AG04450 (cell line): ENCODE measurements at regions not wholly inside any gene's neighbourhood (a gene's known extent, or its start where the extent isn't known, plus 50 kb on each side); places are given as distances from the start of the nearest gene placed in this dataset.

ENCODE experiments used
- CTCF ChIA-PET: fragments of 300-600, 350-600 bp; formaldehyde crosslinking; extraction: SDS; loops from one replicate; lab custom pipeline; 2022; ENCODE audit warnings: antibody characterized with exemption, inconsistent platforms; lab: Charles Lee
- POLR2A ChIA-PET: fragments of 350-600 bp; formaldehyde crosslinking; extraction: SDS; loops from one replicate; lab custom pipeline; 2021; ENCODE audit warnings: antibody characterized with exemption, inconsistent platforms; lab: Yijun Ruan, JAX
- DNase-seq: peaks from one replicate; pipeline ENCODE4 v3.0.0-alpha.2; 2011; ENCODE audit warnings: low read depth, low spot score
- H3K27ac ChIP-seq: one replicate; pipeline ENCODE4 v1.5.1; 2012; ENCODE audit warnings: low read depth, low read length, control low read depth
- H3K27me3 ChIP-seq: one replicate; pipeline ENCODE4 v1.6.0; 2012; ENCODE audit warnings: low read length; ENCODE audit not compliant: control insufficient read depth, insufficient read depth
- H3K4me3 ChIP-seq: 2 replicates; pipeline ENCODE4 v1.5.1; 2011; ENCODE audit warnings: mild to moderate bottlenecking, low read depth, low read length, control low read depth
- H3K9me3 ChIP-seq: 2 replicates; pipeline ENCODE4 v1.5.1; 2012; ENCODE audit warnings: low read length; ENCODE audit not compliant: control insufficient read depth, insufficient read depth
- TF ChIP-seq, protein P1 (sequence below): IDR thresholded peaks from 2 replicates; pipeline ENCODE4 v1.5.1; 2011; ENCODE audit warnings: low read depth, low read length, control low read depth, inconsistent platforms

DNA sequence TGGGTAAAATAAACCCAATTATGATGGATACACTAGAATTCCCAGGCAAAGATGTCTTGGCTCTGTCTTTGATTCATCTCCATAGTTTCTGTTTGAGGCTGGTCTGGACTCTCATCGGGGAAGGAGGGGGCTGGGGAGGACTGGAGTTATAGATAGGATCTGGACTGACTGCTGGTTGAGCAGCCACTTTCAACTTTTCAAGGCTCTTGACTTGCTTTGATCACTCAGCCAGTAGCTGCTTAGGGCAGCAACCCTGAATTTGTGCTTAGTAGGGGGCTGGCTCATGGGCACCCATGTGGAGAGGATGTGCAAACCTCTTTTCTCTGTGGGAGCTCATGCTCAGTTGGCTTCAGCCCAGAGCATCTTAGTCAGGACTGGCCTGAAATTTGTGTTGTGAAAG, 114.0 kb upstream of the NEDD9 start:
- TF ChIP-seq, protein P1, sequence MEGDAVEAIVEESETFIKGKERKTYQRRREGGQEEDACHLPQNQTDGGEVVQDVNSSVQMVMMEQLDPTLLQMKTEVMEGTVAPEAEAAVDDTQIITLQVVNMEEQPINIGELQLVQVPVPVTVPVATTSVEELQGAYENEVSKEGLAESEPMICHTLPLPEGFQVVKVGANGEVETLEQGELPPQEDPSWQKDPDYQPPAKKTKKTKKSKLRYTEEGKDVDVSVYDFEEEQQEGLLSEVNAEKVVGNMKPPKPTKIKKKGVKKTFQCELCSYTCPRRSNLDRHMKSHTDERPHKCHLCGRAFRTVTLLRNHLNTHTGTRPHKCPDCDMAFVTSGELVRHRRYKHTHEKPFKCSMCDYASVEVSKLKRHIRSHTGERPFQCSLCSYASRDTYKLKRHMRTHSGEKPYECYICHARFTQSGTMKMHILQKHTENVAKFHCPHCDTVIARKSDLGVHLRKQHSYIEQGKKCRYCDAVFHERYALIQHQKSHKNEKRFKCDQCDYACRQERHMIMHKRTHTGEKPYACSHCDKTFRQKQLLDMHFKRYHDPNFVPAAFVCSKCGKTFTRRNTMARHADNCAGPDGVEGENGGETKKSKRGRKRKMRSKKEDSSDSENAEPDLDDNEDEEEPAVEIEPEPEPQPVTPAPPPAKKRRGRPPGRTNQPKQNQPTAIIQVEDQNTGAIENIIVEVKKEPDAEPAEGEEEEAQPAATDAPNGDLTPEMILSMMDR, result no peak

DNA sequence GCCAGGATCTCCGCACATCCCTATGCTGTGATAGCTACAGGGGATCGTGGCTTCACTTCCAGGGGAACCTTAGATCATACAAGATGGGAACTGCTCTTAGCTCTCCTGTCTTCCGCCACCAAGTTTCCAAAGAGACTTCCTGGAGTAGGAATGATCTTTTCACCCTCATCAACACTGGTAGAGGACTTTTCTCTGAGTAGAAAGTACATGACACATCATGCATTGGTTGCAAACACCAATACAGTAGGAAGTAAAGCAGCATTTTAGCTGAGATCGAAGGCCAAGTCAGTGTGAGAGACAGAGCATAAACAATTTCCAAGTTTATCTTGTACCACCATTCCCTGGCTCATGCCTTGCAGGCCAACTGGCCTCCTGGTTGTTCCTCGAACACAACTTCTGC, 113.1 kb upstream of the NEDD9 start:
- TF ChIP-seq, protein P1, result no peak
- Histone ChIP-seq H3K9me3 (no peaks in the 10 kb centered on the region), H3K27ac (no peak overlapping the region), H3K4me3 (no peak overlapping the region), H3K27me3 (peaks cover 6% of the 10 kb centered on the region)
- no peak for DNase-seq
- ChIA-PET CTCF (no interaction called here), POLR2A (no interaction called here)

More for the DNA sequence above, 114.0 kb upstream of the NEDD9 start:
- no peak overlapping the region for H3K27ac ChIP-seq
- CTCF ChIA-PET, result no interaction called here
- no peaks in the 10 kb centered on the region for H3K9me3 ChIP-seq
- no peak for DNase-seq
- H3K27me3 ChIP-seq, result peaks cover 4% of the 10 kb centered on the region
- no peak overlapping the region for H3K4me3 ChIP-seq
- POLR2A ChIA-PET, result no interaction called here

DNA sequence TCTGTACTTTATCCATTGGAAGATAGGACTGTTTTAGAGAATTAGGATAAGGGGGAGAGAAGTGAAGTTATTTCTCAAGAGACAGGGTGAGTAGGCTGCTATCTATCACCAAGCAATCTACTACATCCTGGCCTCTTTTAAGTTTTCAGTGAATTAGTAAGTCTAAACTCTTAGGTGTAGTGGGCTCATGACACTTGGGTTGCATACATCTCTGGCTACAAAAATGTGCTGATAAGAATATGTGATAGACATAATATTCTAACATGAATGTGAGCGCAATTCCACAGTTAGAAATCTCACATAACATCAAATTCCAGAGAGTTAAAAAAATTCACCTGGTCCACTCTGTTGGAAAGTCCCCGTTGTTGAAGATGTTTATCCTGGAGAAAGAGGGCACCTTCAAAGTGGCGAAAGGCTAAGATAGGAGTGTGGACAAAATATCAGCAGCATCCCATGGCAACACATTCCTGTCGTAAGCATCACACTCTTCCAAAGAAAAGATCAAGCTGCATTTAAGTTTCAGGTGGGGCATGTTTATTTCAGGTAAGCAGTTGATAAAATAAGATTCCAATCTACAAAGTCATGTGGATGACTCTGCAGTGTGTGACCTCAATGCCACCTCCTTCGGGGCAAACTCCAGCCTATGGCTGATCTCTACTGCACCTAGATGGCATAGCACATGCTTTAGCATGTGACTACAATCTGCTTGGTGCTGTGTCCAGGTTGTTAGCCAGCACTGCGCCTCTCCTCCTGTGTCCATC, 111.7 kb upstream of the NEDD9 start:
- POLR2A ChIA-PET, result no interaction called here
- Histone ChIP-seq H3K4me3 (no peak overlapping the region), H3K27me3 (peaks cover 6% of the 10 kb centered on the region), H3K27ac (no peak overlapping the region), H3K9me3 (no peaks in the 10 kb centered on the region)
- no peak for DNase-seq
- TF ChIP-seq, protein P1, result no peak
- CTCF ChIA-PET, result no interaction called here

DNA sequence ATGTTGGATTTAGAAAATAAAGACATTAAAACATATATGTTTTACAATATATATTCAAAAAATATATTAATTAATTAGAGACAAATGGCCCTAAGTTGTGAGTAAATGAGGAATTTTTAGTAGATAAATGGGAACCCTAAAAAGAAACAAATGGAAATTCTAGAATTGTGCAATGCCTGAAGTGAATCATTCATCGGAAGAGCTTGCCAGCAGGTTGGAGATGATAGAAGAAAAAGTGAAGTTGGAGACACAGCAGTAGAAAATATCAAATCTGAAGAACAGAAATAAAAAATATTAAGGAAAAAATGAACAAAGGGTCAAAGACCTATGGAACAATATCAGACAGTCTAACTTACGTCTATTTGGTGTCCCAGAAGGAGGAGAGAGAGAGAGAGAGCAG, 109.4 kb upstream of the NEDD9 start:
- no peak for DNase-seq
- no peak overlapping the region for H3K27ac ChIP-seq
- ChIA-PET CTCF (no interaction called here), POLR2A (no interaction called here)
- TF ChIP-seq, protein P1, result no peak
- no peaks in the 10 kb centered on the region for H3K9me3 ChIP-seq
- peaks cover 5% of the 10 kb centered on the region for H3K27me3 ChIP-seq
- H3K4me3 ChIP-seq, result no peak overlapping the region

DNA sequence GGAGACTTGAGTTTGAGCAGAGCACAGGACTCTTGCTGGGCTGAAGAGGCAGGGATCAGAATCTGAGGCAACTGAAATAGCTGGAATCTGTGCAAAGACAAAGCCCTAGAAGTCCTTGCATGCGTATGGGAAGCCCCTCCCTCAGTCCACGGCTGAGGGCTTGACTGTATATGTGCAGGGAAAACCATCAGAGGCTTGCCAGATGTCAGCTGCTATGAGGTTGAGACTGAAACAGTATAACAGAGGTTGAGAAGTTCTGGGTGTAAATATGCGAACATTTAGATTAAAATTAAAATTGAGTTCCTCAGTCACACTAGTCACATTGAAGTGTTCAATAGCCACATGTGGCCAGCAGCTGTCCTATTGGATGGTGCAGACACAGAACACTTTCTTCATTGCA, 108.8 kb upstream of the NEDD9 start:
- TF ChIP-seq, protein P1, result no peak
- H3K4me3 ChIP-seq, result no peak overlapping the region
- ChIA-PET CTCF (no interaction called here), POLR2A (no interaction called here)
- no peak overlapping the region for H3K27ac ChIP-seq
- H3K9me3 ChIP-seq, result no peaks in the 10 kb centered on the region
- no peak for DNase-seq
- peaks cover 2% of the 10 kb centered on the region for H3K27me3 ChIP-seq
